Stomach (tissue), 8 donors: ENCODE measurements at regions not wholly inside any gene's neighbourhood (a gene's known extent, or its start where the extent isn't known, plus 50 kb on each side); places are given as distances from the start of the nearest gene placed in this dataset.

ENCODE experiments used
- DNase-seq, 2 donors: peaks; one replicate each; pipeline versions ENCODE4 v3.0.0 to v3.0.0-alpha.2; 2013 to 2019
- H3K27ac ChIP-seq, 5 donors: fragments of 200-600 bp in 4 of 5; sonication (generic) in 4 of 5; one replicate each; pipeline ENCODE4 v1.5.1; 2013 to 2019; ENCODE audit warnings: mild to moderate bottlenecking in 1 of 5, moderate library complexity in 1 of 5
- H3K27me3 ChIP-seq, 3 donors: fragments of 200-600 bp; sonication (generic); one replicate each; pipeline ENCODE4 v1.5.1; 2017 to 2019; ENCODE audit warnings: mixed run types in 1 of 3
- H3K36me3 ChIP-seq, 4 donors: fragments of 200-600 bp; sonication (generic); 1 replicate in 3 of 4; 2 replicates in 1 of 4; pipeline ENCODE4 v1.5.1; 2016 to 2019
- H3K4me1 ChIP-seq, 4 donors: fragments of 200-600 bp; sonication (generic); one replicate each; pipeline ENCODE4 v1.5.1; 2016 to 2019
- H3K4me3 ChIP-seq, 4 donors: fragments of 200-600 bp; sonication (generic) in 3 of 4; one replicate each; pipeline ENCODE4 v1.5.1; 2016 to 2019; ENCODE audit warnings: mild to moderate bottlenecking in 1 of 4
- H3K9me3 ChIP-seq, 4 donors: fragments of 200-600 bp; sonication (generic); one replicate each; pipeline ENCODE4 v1.5.1; 2016 to 2019
- EP300 ChIP-seq: sonication (generic); formaldehyde crosslinking; IDR thresholded peaks from one replicate; pipeline ENCODE4 v1.6.1; 2017; ENCODE audit warnings: antibody characterized with exemption
- POLR2A ChIP-seq, 4 donors: fragments of 450-650 bp; IDR thresholded peaks; one replicate each; pipeline ENCODE4 v1.6.1; 2016; ENCODE audit warnings: antibody characterized with exemption in 4 of 4, control low read depth in 2 of 4, mild to moderate bottlenecking in 1 of 4, moderate library complexity in 1 of 4
- POLR2AphosphoS5 ChIP-seq, 3 donors: sonication (generic); formaldehyde crosslinking; IDR thresholded peaks; one replicate each; pipeline ENCODE4 v1.6.1; 2016; ENCODE audit warnings: antibody characterized with exemption in 3 of 3
- WGBS, 5 donors: extraction: QIAGEN DNeasy Blood & Tissue Kit in 3 of 5; methylation state at CpG; one replicate each; pipeline versions ENCODE4 v1.1.5 to v1.1.7; 2013 to 2018; 5-methylcytosine and 5-hydroxymethylcytosine counted together
- intact Hi-C: fragments of 100-400 bp; cut with DNase I; formaldehyde crosslinking; loops from one replicate; pipeline ENCODE4 v1.15.1; 2023; ENCODE audit warnings: low total_unique reads
- TF ChIP-seq, protein P1 (sequence below), 7 experiments: fragments of 450-650 bp in 4 of 7; fragments of 200-600 bp in 3 of 7; sonication (generic) in 3 of 7; IDR thresholded peaks; one replicate each; pipeline ENCODE4 v1.5.1; 2016 to 2019; ENCODE audit warnings: antibody characterized with exemption in 7 of 7, control low read depth in 2 of 7, mild to moderate bottlenecking in 1 of 7
- donor health status: healthy with polysubstance abuse.
- donor health status: Bipolar disorder and iron deficiency.
- donor health status: healthy.

DNA sequence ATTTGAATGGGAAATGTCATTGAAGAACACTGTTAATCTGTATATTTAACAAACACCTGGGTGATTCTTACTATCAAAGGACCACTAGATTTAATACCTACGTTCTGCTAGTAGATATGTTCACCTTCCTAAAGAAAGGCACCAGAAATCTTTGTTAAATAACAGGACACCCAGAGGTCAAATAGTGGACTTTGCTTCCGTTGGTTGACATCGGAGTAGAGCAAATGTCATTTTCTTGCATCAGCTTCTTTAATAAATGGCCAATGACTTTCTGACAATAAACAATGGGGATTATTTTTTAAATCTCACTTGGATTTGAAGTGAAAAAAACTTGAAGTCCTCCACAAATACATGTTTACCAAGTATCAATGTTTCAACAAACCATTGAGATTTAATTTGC, 111.1 kb downstream of the LACC1 start:
- no peak for TF ChIP-seq EP300
- no peak for TF ChIP-seq POLR2AphosphoS5 (IDR thresholded peaks at IDR 0.05)
- TF ChIP-seq, protein P1, sequence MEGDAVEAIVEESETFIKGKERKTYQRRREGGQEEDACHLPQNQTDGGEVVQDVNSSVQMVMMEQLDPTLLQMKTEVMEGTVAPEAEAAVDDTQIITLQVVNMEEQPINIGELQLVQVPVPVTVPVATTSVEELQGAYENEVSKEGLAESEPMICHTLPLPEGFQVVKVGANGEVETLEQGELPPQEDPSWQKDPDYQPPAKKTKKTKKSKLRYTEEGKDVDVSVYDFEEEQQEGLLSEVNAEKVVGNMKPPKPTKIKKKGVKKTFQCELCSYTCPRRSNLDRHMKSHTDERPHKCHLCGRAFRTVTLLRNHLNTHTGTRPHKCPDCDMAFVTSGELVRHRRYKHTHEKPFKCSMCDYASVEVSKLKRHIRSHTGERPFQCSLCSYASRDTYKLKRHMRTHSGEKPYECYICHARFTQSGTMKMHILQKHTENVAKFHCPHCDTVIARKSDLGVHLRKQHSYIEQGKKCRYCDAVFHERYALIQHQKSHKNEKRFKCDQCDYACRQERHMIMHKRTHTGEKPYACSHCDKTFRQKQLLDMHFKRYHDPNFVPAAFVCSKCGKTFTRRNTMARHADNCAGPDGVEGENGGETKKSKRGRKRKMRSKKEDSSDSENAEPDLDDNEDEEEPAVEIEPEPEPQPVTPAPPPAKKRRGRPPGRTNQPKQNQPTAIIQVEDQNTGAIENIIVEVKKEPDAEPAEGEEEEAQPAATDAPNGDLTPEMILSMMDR (IDR thresholded peaks at IDR 0.05): no peak
- no peak for TF ChIP-seq POLR2A (IDR thresholded peaks at IDR 0.05)
- Histone ChIP-seq H3K9me3 (peaks cover 8 to 15% (median 12%) of the 10 kb centered on the region in 4 donors), H3K4me1 (peaks cover 0 to 6% (median 0%) of the 10 kb centered on the region in 4 donors), H3K27me3 (no peaks in the 10 kb centered on the region), H3K4me3 (no peak overlapping the region), H3K27ac (no peak overlapping the region), H3K36me3 (no peaks in the 10 kb centered on the region)
- 47 to 73% (median 52%) methylated on average over 3 of the region's 3 CpGs for WGBS, 5 donors
- intact Hi-C loops: no loop called here
- DNase-seq: no peak

DNA sequence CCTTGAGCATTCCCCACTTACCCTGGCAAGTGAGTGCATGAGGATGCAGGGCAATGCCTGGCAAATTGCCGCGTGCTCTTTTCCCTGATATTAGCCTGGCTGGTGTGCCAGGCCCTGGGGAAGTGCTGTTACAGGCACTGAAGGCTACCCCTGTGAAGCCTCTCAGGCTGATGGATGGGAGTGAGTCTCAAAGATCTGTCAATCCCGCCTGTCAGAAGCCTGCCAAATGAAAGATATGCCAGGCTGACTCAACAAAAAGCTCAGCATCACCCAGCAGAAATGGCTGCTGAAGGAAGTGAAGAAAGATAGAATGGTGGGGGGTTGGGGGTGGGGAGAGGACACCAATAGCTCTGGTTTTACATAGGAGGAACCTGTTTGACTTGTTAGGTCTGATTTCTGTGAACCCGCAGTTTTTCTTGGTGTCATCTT, 112.1 kb downstream of the LACC1 start:
- no peak for DNase-seq
- Histone ChIP-seq H3K4me1 (peaks cover 0 to 6% (median 0%) of the 10 kb centered on the region in 4 donors), H3K9me3 (peaks cover 8 to 16% (median 12%) of the 10 kb centered on the region in 4 donors), H3K36me3 (no peaks in the 10 kb centered on the region), H3K27me3 (no peaks in the 10 kb centered on the region), H3K27ac (no peak overlapping the region), H3K4me3 (no peak overlapping the region)
- intact Hi-C loops: no loop called here
- 66 to 84% (median 81%) methylated on average over 4 of the region's 4 CpGs for WGBS, 5 donors
- TF ChIP-seq EP300: no peak
- no peak for TF ChIP-seq POLR2A (IDR thresholded peaks at IDR 0.05)
- TF ChIP-seq, protein P1 (IDR thresholded peaks at IDR 0.05): no peak
- no peak for TF ChIP-seq POLR2AphosphoS5 (IDR thresholded peaks at IDR 0.05)

GRCh38 chr13:43992211-43992610, 112.5 kb downstream of the LACC1 start:
- WGBS, 5 donors: 63 to 85% (median 70%) methylated on average over 1 of the region's 1 CpG
- Histone ChIP-seq H3K27ac (no peak overlapping the region), H3K36me3 (no peaks in the 10 kb centered on the region), H3K4me1 (peaks cover 0 to 6% (median 0%) of the 10 kb centered on the region in 4 donors), H3K9me3 (peaks cover 8 to 16% (median 12%) of the 10 kb centered on the region in 4 donors), H3K4me3 (no peak overlapping the region), H3K27me3 (no peaks in the 10 kb centered on the region)
- TF ChIP-seq, protein P1 (IDR thresholded peaks at IDR 0.05): no peak
- no peak for TF ChIP-seq POLR2AphosphoS5 (IDR thresholded peaks at IDR 0.05)
- TF ChIP-seq EP300: no peak
- DNase-seq: no peak
- intact Hi-C loops: no loop called here

DNA sequence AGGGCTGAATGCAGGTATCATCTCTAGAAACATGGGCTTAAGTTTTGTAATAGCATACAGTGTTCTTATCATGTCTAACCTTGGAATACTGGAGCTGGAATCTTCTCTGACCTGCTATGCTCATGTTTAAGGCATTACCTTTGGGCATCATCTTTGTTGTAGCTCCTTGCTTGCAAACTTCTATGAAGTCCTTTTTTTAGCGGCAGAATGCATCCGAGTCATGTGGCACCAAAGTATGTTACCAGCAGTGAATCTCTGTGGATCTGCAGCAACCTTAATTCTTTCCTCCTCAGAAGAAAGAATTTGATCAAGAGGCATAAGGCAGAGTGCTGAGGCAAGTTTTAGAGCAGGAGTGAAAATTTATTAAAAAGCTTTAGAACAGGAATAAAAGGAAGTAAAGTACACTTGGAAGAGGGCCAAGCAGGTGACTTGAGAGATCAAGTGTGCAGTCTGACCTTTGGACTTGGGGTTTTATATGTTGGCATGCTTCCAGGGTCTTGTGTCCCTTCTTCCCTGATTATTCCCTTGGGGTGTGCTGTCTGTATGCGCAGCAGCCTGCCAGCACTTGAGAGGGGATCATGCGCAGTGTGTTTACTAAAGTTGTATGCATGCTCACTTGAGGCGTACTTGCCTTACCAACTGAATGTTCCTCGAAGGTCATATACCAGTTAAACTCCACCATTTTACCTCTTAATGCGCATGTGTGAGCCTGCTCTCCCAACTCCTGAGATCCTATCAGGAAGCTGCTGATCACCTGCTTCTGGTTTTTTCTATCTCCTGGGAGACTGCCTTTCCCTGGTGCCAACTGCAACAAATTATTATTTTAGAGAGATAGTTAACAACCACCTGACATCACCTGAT, 115.5 kb downstream of the LACC1 start:
- TF ChIP-seq POLR2A (IDR thresholded peaks at IDR 0.05) (no peak), POLR2AphosphoS5 (IDR thresholded peaks at IDR 0.05) (no peak), EP300 (no peak)
- TF ChIP-seq, protein P1 (IDR thresholded peaks at IDR 0.05): no peak
- Histone ChIP-seq H3K4me3 (no peak overlapping the region), H3K27me3 (no peaks in the 10 kb centered on the region), H3K4me1 (peaks cover 0 to 6% (median 0%) of the 10 kb centered on the region in 4 donors), H3K36me3 (no peaks in the 10 kb centered on the region), H3K27ac (no peak overlapping the region), H3K9me3 (peaks cover 8 to 16% (median 12%) of the 10 kb centered on the region in 4 donors)
- intact Hi-C loops: no loop called here
- 77 to 91% (median 89%) methylated on average over 7 of the region's 7 CpGs for WGBS, 5 donors
- DNase-seq: no peak
